GM19468 (cell line): ENCODE measurements at regions not wholly inside any gene's neighbourhood (a gene's known extent, or its start where the extent isn't known, plus 50 kb on each side); places are given as distances from the start of the nearest gene placed in this dataset.
"Not testable (repeated sequence)": the region's sequence is repeated elsewhere in the genome, so short reads cannot be mapped to it uniquely, and the experiment has no call there.

ENCODE experiments used
- ATAC-seq: cut with Tn5 transposase; IDR thresholded peaks from one replicate; pipeline ENCODE4 v1.9.1; 2021; ENCODE audit warnings: mild to moderate bottlenecking, moderate library complexity, moderate number of reproducible peaks; ENCODE audit not compliant: unreplicated experiment; ENCODE audit errors: extremely low read depth

DNA sequence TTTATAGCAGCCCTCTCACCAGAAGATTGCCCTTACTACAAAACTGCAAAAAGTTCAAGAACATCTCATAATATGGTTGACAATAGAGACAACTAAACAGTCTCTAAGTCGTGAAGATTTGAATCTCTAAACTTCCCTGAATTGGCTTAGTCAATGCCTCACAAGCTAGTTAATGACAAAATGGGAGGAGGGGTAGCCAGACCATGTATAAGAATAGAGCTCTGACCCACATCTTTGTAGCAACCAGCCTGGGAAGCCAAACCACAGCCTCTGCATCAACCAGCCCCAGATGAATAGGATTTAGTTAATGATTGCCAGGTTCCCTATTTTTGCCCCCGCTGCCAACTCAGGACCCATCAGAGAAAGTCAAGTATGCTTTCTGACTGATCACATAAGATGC lies 1265.9 kb upstream of the PCDH10 start:
- ATAC-seq = not testable (repeated sequence)

GRCh38 chr4:131925662-131926061 lies 1223.4 kb upstream of the PCDH10 start:
- ATAC-seq = not testable (repeated sequence)

- ATAC-seq = not testable (repeated sequence)
These were observed 1181.4 kb upstream of the PCDH10 start for GRCh38 chr4:131967646-131968045.

- ATAC-seq = no peak
These were observed 1174.4 kb upstream of the PCDH10 start for GRCh38 chr4:131974730-131975129.

- not testable (repeated sequence) for ATAC-seq
These were observed 1173.6 kb upstream of the PCDH10 start for GRCh38 chr4:131975276-131976132.

DNA sequence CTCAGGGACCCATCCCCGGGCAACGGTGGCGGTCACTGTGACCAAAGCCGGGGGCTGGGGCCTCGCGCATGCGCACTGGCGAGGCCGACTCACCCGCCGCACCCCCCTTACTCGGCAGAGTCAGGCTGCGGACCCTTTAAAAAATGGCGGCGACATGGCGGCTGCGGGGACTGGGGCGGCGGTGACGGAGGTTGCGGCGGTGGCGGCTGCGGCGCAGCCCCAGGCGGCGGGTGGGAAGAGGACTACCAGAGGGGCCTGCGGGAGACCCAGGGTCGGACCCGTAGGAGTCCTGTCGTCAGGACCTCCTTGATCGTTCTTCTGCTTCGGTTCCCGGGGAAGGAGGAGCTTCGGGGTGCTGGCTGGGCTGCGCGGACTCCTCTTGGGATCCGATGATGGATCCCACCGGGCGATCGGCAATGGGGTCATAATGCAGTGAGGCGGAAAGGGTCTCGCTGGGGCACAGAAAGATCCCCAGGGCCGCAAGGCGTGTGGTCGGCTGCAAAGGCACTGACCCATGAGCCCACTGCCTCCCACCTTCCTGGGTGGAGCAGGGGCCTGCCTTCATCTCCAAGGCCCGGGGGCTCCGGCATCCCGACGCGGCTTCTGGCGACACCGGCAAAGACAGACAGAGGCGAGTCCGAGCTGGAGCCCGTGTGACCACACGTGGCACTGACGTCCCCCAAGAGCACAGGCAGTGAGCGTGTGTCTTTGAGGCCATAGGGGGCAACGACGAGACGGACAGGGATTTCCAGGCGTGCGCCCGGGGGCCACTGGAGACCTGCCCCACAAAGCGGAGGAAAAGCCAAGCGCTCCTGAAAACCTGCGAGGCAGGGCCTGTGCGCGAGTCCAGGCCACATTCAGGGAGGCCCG lies 1172.7 kb upstream of the PCDH10 start:
- ATAC-seq = not testable (repeated sequence)

GRCh38 chr4:131978120-131978519 lies 1171.0 kb upstream of the PCDH10 start:
- ATAC-seq = no peak

- no peak for ATAC-seq
These were observed 1159.5 kb upstream of the PCDH10 start for GRCh38 chr4:131989576-131989975.

DNA sequence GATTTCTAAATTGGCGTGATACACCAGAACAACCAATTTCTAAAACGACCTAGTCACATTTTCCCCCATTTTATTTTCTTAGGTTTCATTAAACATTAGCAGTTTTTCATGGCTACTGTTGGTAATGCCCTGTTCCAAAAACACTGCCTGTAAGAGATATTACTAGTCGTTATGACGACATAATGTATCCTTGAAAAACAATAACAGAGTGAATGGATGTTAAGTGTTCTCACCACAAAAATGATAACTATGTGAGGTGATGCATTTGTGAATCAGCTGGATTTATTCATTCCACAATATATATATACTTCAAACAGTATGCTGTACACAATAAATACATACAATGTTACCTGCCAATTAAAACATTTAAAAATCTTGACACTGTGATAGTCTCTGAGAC lies 1147.6 kb upstream of the PCDH10 start:
- no peak for ATAC-seq

DNA sequence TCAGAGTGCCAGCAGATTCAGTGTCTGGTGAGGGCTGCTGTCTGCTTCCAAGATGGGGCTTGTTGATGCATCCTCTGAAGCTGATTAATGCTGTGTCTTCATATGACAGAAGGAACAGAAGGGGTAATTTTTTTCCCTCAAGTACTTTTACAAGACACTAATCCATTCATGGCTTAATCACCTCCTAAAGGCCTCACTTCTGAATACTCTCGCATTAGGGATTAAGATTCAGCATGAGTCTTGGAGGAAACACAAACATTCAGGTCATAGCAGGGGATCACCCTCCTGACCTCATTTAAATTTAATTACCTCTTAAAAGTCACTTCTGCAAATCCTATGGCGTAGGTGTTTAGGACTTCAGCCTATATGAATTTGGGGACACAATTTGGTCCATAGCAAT lies 1145.5 kb upstream of the PCDH10 start:
- ATAC-seq = no peak

GRCh38 chr4:132015321-132015720 lies 1133.8 kb upstream of the PCDH10 start:
- ATAC-seq = no peak

- ATAC-seq = no peak
These were observed 1132.3 kb upstream of the PCDH10 start for GRCh38 chr4:132016703-132017350.

GRCh38 chr4:132026166-132026565 lies 1122.9 kb upstream of the PCDH10 start:
- ATAC-seq = no peak

GRCh38 chr4:132026816-132027215 lies 1122.3 kb upstream of the PCDH10 start:
- no peak for ATAC-seq

GRCh38 chr4:132056496-132056895 lies 1092.6 kb upstream of the PCDH10 start:
- no peak for ATAC-seq

- ATAC-seq = no peak
These were observed 1089.9 kb upstream of the PCDH10 start for GRCh38 chr4:132059227-132059626.

DNA sequence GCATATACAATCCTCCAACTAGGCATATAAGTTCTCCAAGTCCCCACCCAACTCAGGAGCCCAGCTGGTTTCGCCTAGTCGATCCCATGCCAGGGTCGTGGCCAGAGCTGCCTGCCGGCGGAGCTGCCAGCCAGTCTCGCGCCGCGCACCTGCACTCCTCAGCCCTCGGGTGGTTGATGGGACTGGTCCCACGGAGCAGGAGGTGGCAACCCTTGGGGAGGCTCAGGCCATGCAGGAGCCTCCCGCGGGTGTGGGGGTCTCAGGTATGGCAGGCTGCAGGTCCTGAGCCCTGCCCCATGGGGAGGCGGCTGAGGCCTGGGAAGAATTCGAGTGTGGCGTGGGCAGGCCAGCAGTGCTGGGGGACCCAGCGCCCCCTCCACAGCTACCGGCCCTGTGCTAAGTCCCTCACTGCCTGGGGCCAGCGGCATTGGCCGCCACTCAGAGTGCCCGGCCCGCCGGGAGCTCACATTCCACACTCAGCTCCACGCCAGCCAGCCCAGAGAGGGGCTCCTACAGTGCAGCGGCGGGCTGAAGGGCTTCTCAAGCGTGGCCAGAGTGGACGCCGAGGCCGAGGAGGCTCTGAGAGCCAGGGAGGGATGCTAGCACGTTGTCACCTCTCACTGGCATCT lies 1086.4 kb upstream of the PCDH10 start:
- ATAC-seq = no peak

GRCh38 chr4:132063829-132064228 lies 1085.3 kb upstream of the PCDH10 start:
- ATAC-seq = no peak

DNA sequence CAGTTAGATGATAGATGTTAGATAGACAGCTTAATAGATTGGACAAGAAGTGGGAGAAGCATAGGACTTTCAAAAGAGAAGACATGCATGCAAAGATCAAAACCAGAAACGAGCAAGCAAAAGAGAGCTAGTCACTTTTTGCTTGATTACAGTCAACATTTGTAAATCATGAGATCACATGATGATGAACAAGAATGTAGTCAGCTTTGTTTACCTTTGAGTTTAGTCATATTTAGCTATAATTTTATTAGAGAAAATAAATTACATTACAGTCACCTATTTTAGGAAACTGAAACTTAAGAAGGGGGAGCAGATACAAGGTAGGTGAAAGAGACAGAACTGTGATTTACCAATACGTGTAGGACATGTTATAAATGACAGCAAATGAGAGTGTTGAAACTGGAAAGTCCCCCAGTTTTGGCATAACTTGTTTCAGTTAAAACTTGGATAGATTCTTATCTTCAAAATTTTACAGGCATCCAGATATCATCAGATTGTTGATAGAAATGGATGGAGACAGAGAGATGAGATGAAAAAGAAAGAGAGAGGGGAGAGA lies 1083.1 kb upstream of the PCDH10 start:
- ATAC-seq = no peak

- no peak for ATAC-seq
These were observed 1077.3 kb upstream of the PCDH10 start for GRCh38 chr4:132071815-132072214.
